Kidney (tissue), 13 donors: ENCODE measurements at regions not wholly inside any gene's neighbourhood (a gene's known extent, or its start where the extent isn't known, plus 50 kb on each side); places are given as distances from the start of the nearest gene placed in this dataset.

Source experiments
- DNase-seq, 5 donors: peaks; one replicate each; pipeline ENCODE4 v3.0.0-alpha.2; 2013 to 2020
- FAIRE-seq: peaks from 2 replicates; lab custom pipeline; 2012; peaks lifted over from hg19 to GRCh38; lab: Jason Lieb, UNC
- H3K27ac ChIP-seq, 2 donors: one replicate each; pipeline ENCODE4 v1.7.0; 2013; ENCODE audit warnings: low read depth in 2 of 2, low read length in 2 of 2, inconsistent platforms in 1 of 2
- H3K27me3 ChIP-seq: one replicate; pipeline ENCODE4 v1.7.1; 2013; ENCODE audit warnings: low read length, inconsistent platforms; ENCODE audit not compliant: control insufficient read depth, insufficient read depth
- H3K36me3 ChIP-seq, 3 donors: one replicate each; pipeline versions ENCODE4 v1.7.0 to v1.7.1; 2013; ENCODE audit warnings: low read length in 3 of 3, control low read depth in 1 of 3, inconsistent platforms in 1 of 3; ENCODE audit not compliant: insufficient read depth in 3 of 3, control insufficient read depth in 2 of 3
- H3K4me1 ChIP-seq, 3 donors: one replicate each; pipeline versions ENCODE4 v1.7.0 to v1.7.1; 2013; ENCODE audit warnings: low read length in 3 of 3, inconsistent platforms in 1 of 3, low read depth in 1 of 3; ENCODE audit not compliant: control insufficient read depth in 2 of 3, insufficient read depth in 2 of 3
- H3K4me3 ChIP-seq, 3 donors: one replicate each; pipeline versions ENCODE4 v1.7.0 to v1.8.1; 2013; ENCODE audit warnings: low read length in 3 of 3, control low read depth in 1 of 3, inconsistent platforms in 1 of 3
- H3K9ac ChIP-seq, 3 donors: one replicate each; pipeline versions ENCODE4 v1.7.0 to v1.7.1; 2013; ENCODE audit warnings: low read length in 3 of 3, control low read depth in 1 of 3, inconsistent platforms in 1 of 3
- H3K9me3 ChIP-seq, 3 donors: one replicate each; pipeline versions ENCODE4 v1.7.0 to v1.7.1; 2013; ENCODE audit warnings: low read length in 3 of 3, control low read depth in 1 of 3, inconsistent platforms in 1 of 3; ENCODE audit not compliant: control insufficient read depth in 2 of 3, insufficient read depth in 1 of 3
- intact Hi-C: fragments of 100-400 bp; cut with DNase I; formaldehyde crosslinking; loops from one replicate; pipeline ENCODE4 v1.11.1; 2022
- TF ChIP-seq, protein P1 (sequence below): IDR thresholded peaks from 3 replicates; pipeline ENCODE4 v1.5.1; 2012; ENCODE audit warnings: mild to moderate bottlenecking, moderate library complexity, borderline replicate concordance; ENCODE audit not compliant: insufficient read depth; ENCODE audit errors: extremely low read depth
- donor health status: control.
- donor health status: control.
- donor health status: control.
- donor health status: control.
- donor health status: control.
- donor health status: DM: yes; HTN: yes; CAD: no.
- donor health status: Normal renal cell carcinoma (clear cell type).

DNA sequence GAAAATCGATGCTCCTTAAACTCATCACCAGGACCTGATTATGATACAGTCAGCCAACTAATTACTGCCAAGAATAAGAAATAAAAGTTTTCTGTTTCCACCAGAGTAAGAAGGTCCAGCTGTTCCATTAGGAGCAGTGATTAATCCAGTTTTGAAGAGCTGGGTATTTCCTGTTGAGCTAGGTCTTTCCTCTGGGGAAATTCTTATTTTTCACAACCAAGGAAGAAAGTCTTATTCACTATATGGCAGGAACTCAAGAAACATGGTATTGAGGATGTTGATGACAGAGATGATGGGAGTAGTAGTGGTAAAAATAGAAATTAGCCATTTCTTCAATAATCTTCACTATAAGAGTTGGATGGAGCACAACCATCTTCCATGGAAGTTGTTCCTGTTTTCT is 374.6 kb upstream of the RUNX1 start:
- DNase-seq (no peak), FAIRE-seq (no peak)
- intact Hi-C loops, result no loop called here
- peaks cover 0 to 12% (median 0%) of the 10 kb centered on the region in 3 donors for H3K9me3 ChIP-seq
- H3K36me3 ChIP-seq, result no peaks in the 10 kb centered on the region
- H3K27me3 ChIP-seq, result peaks cover 4% of the 10 kb centered on the region
- no peak overlapping the region for H3K4me3 ChIP-seq
- H3K9ac ChIP-seq, result no peak overlapping the region
- H3K4me1 ChIP-seq, result no peaks in the 10 kb centered on the region
- no peak overlapping the region for H3K27ac ChIP-seq
- TF ChIP-seq, protein P1, sequence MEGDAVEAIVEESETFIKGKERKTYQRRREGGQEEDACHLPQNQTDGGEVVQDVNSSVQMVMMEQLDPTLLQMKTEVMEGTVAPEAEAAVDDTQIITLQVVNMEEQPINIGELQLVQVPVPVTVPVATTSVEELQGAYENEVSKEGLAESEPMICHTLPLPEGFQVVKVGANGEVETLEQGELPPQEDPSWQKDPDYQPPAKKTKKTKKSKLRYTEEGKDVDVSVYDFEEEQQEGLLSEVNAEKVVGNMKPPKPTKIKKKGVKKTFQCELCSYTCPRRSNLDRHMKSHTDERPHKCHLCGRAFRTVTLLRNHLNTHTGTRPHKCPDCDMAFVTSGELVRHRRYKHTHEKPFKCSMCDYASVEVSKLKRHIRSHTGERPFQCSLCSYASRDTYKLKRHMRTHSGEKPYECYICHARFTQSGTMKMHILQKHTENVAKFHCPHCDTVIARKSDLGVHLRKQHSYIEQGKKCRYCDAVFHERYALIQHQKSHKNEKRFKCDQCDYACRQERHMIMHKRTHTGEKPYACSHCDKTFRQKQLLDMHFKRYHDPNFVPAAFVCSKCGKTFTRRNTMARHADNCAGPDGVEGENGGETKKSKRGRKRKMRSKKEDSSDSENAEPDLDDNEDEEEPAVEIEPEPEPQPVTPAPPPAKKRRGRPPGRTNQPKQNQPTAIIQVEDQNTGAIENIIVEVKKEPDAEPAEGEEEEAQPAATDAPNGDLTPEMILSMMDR, result no peak

DNA sequence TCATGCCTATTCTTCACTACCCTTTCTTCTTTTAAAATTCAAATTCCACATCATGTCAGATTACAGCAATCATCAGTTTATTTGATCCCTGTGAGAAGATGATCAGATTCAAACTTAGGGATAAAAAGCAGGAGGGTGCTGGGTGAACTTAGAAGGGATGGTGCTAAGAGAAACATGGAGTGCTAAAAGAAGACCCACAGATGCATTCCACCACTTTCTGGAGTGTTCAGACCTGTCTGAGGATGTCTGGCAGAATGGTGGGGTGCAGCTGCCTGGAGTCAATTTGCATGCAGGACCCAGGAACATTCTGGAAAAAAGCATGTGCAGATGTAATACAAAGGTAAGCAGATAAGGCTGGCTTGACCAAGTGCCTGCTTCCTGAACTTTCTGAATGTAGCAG is 372.9 kb upstream of the RUNX1 start:
- DNase-seq, result no peak
- Histone ChIP-seq H3K4me1 (no peaks in the 10 kb centered on the region), H3K9ac (no peak overlapping the region), H3K27me3 (no peaks in the 10 kb centered on the region), H3K27ac (no peak overlapping the region), H3K9me3 (peaks cover 0 to 12% (median 0%) of the 10 kb centered on the region in 3 donors), H3K4me3 (no peak overlapping the region), H3K36me3 (no peaks in the 10 kb centered on the region)
- TF ChIP-seq, protein P1, result no peak
- FAIRE-seq, result no peak
- intact Hi-C loops, result no loop called here

DNA sequence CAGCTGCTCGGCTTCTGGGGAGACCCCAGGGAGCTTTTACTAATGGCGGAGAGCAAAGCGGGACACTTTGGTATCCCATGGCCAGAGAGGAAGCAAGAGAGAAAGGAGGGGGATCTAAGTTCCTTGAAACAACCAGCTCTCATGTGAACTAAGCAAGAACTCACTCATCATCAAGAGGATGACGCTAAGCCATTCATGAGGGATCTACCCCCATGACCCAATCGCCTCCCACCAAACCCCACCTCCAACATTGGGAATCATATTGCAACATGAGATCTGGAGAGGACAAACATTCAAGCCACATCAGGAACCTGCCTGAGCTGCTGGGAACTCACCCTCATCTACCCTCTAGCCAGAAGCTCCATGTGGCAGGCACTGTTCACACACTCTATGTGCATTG is 372.1 kb upstream of the RUNX1 start:
- FAIRE-seq, result no peak
- intact Hi-C loops, result no loop called here
- H3K27ac ChIP-seq, result no peak overlapping the region

More for the DNA sequence above, 372.1 kb upstream of the RUNX1 start:
- no peaks in the 10 kb centered on the region for H3K4me1 ChIP-seq
- no peak for DNase-seq
- H3K27me3 ChIP-seq, result no peaks in the 10 kb centered on the region
- no peaks in the 10 kb centered on the region for H3K36me3 ChIP-seq
- TF ChIP-seq, protein P1, result no peak
- no peak overlapping the region for H3K4me3 ChIP-seq
- H3K9ac ChIP-seq, result no peak overlapping the region
- H3K9me3 ChIP-seq, result peaks cover 0 to 12% (median 0%) of the 10 kb centered on the region in 3 donors
